Stimulated activated CD4-positive, alpha-beta T cell treated with anti-CD3 and anti-CD28 coated beads, Interleukin-12 subunit alpha, Interleukin-12 subunit beta, amount 100 ng/mL, for 48 hours (primary cell): ENCODE measurements at regions not wholly inside any gene's neighbourhood (a gene's known extent, or its start where the extent isn't known, plus 50 kb on each side); places are given as distances from the start of the nearest gene placed in this dataset.
"Not testable (repeated sequence)": the region's sequence is repeated elsewhere in the genome, so short reads cannot be mapped to it uniquely, and the experiment has no call there.

Source experiments
- DNase-seq, 3 donors: peaks; one replicate each; pipeline ENCODE4 v3.0.0-alpha.2; 2020; ENCODE audit warnings: low read depth in 2 of 3, low spot score in 1 of 3

GRCh38 chr6:66094615-66095014, 387.6 kb upstream of the EYS start:
- DNase-seq, result no peak

DNA sequence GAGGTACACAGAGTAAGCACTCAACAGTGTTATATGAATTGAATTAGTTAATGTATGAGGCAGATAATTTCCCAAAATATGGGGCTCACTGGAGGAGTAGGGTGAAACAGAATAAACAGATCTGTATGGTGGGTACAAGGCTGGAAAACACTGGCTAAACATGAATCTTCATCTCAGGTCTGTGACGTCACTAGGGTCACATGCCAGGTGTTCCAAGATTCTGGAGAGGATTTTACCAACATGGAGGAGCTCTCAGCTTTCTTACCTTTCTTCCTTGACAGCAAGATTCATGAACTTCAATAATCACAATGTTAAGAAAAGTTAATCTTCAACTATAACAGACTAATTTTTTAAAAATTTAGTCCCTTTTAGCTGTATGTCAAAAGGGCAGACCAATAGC, 385.3 kb upstream of the EYS start:
- not testable (repeated sequence) for DNase-seq

GRCh38 chr6:66086532-66086931, 379.5 kb upstream of the EYS start:
- no peak for DNase-seq

GRCh38 chr6:66082914-66083313, 375.9 kb upstream of the EYS start:
- no peak for DNase-seq

DNA sequence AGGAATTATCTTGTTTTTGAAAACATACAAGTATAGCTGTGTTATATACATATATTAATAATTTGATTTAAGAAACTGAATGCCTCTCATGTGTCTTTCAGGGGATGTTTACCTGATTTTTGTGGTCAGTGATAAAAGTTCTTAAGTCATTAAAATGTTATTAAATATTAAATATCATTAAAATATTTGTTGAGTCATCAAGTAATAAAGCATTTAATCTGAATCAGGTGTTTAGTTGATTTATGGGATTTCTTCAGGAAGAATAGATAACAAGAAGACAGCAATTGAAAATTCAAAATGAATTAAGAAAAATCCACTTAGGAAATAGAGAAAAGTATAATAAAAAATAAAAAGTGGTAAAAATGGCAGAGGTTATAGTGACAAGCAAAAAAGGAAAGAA, 361.9 kb upstream of the EYS start:
- DNase-seq, result no peak

DNA sequence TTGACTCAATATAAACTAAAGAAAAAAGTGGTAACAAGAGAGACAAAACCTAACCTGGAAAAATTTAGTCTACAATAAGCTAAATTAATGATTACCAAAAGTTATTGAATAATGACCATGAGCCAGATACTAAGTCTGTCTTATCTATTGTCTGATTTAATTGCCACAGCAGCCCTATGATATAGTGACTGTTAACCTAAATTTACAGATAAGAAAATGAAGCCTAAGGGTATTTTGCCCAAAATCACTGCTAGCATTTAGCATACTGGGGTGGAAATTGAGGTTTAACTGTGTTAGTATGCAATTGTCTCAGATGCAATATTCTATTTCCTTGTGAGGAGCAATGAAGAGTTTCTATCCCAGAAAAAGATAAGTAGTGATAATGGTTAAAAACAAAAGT, 361.0 kb upstream of the EYS start:
- no peak for DNase-seq

GRCh38 chr6:66065313-66065712, 358.3 kb upstream of the EYS start:
- DNase-seq, result no peak

- DNase-seq, result no peak
These were observed 350.0 kb upstream of the EYS start for GRCh38 chr6:66057034-66057433.

- no peak for DNase-seq
These were observed 347.9 kb upstream of the EYS start for GRCh38 chr6:66054967-66055366.

GRCh38 chr6:66051812-66052211, 344.8 kb upstream of the EYS start:
- no peak for DNase-seq

- no peak for DNase-seq
These were observed 341.9 kb upstream of the EYS start for GRCh38 chr6:66048684-66049474.

- no peak for DNase-seq
These were observed 325.6 kb upstream of the EYS start for GRCh38 chr6:66032626-66033025.

- DNase-seq, result no peak
These were observed 322.4 kb upstream of the EYS start for GRCh38 chr6:66029391-66029790.

DNA sequence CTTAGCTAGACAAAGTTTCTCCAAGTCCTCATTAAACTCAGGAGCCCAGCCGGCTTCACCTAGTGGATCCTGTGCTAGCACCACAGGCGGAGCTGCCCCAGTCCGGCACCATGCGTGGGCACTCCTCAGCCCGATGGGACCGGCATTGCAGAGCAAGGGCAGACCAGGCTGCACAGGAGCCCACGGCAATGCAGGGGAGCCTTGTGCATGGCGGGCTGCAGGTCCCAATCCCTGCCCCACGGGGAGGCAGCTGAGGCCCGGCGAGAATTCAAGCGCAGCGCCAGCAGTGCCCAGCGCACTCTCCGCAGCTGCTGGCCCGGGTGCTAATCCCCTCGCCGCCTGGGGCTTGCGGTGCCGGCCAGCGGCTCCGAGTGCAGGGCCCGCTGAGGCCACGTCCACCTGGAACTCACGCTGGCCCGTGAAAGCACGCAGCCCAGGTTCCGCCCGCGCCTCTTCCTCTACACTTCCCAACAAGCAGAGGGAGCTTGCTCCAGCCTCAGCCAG, 292.3 kb upstream of the EYS start:
- no peak for DNase-seq

DNA sequence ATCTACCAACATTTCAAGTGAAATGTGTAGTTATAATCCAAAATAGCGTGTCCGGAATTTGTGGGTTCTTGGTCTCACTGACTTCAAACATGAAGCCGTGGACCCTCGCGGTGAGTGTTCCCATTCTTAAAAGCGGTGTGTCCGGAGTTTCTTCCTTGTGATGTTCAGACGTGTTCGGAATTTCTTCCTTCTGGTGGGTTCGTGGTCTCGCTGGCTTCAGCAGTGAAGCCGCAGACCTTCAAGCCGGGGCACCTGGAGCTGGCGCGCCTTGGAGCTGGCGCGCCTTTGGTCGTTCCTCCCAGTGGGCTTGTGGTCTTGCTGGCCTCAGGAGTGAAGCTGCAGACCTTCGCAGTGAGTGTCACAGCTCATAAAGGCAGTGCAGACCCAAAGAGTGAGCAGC, 291.5 kb upstream of the EYS start:
- no peak for DNase-seq

DNA sequence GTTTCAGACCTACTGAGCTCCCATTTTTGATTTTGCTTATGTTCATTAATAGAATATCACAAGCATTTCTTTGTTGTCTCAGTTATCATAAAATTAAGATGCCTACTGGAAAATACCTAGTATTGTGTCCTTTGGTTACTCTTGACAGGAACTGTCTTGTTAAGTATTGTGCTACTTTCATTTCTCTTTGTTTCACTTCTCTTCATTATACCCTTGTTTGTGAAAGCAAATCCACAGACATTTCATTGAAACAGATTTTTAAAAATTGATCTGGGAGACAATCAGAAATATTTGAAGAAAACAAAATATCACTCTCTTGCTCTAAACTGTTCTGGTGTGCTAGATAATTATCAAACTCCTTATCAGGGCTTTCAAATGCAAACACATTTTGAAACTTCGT, 290.5 kb upstream of the EYS start:
- DNase-seq, result no peak

GRCh38 chr6:65996096-65996495, 289.1 kb upstream of the EYS start:
- DNase-seq, result no peak

DNA sequence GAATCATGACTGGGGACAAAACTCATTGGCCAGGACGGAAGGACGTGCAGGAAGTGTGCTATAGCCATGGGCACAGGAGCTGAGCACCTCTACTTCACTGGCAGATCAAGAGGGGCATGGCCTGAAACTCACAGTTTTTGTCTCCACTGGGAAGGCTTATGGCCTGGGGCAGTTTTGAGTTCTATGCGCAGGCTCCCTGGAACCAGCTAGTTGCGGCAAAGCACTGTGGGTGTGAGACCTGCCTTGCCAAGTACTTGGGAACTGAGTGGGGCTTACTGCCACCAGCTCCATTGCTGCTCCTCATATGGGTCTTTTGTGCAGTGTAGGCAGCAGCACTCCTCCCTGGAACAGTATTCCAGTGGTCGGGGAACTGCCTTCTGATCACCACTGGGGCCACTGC, 282.6 kb upstream of the EYS start:
- DNase-seq, result no peak

DNA sequence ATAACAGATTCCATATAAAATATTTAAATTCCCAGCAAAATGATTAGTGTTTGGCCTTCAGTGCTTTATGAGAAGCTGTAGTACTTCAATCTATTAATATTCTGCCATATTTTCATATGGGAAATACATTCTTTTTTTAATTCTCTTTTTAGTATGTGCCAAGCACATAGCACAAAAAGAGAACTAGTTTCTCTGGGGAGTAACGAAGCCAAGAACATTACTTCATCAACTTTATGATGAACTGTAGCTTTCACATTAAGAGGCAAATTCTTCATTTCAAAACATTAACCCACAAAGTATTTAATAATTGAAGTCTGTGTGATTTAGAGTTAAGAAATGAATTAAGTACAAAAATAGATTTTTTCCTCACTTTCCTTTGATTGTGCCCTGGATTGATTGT, 281.0 kb upstream of the EYS start:
- DNase-seq, result no peak

- DNase-seq, result no peak
These were observed 277.1 kb upstream of the EYS start for GRCh38 chr6:65984089-65984488.

DNA sequence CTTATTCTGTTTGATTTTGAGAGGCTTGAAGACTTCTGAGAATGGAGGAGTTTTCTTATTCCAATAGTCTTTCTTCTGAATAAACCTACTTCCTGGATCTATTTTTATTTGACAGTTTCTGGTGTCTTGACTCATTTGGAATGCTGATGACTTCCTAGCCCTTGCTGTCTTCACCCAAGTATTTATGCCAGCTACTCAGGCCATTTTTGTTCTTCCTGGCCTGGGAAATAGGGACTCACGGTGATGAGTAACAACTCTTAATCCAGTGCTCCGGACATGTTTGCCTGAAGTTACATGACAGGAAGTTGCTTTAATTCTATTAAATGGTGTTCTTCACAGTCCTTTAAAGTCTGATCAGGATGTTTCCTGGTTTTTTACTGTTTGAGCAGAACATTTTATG, 272.1 kb upstream of the EYS start:
- no peak for DNase-seq

- not testable (repeated sequence) for DNase-seq
These were observed 264.2 kb upstream of the EYS start for GRCh38 chr6:65971252-65971651.

GRCh38 chr6:65964261-65964660, 257.2 kb upstream of the EYS start:
- no peak for DNase-seq
